Stimulated activated CD4-positive, alpha-beta T cell treated with anti-CD3 and anti-CD28 coated beads, Interleukin-4, amount 100 ng/mL, for 1 hour (primary cell): ENCODE measurements at regions not wholly inside any gene's neighbourhood (a gene's known extent, or its start where the extent isn't known, plus 50 kb on each side); places are given as distances from the start of the nearest gene placed in this dataset.
"Not testable (repeated sequence)": the region's sequence is repeated elsewhere in the genome, so short reads cannot be mapped to it uniquely, and the experiment has no call there.

Experiments used
- DNase-seq: peaks from one replicate; pipeline ENCODE4 v3.0.0-alpha.2; 2020

DNA sequence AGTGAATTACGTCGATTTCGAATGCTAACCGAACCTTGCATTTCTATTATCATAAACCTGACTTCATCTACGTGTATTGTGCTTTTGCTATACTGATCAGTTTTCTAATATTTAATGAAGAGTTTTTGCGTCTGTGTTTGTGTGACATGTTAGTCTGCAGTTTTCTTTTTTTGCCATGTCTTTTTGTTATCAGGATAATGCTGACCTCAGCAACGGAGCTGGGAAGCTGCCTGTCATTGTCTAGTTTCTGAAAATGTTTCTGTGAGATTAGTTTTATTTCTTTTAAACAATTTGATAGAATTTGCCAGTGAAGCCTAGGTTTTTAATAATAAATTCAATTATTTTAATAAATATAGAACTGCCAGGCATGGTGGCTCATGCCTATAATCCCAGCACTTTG, 139.3 kb downstream of the LAT start:
- not testable (repeated sequence) for DNase-seq

DNA sequence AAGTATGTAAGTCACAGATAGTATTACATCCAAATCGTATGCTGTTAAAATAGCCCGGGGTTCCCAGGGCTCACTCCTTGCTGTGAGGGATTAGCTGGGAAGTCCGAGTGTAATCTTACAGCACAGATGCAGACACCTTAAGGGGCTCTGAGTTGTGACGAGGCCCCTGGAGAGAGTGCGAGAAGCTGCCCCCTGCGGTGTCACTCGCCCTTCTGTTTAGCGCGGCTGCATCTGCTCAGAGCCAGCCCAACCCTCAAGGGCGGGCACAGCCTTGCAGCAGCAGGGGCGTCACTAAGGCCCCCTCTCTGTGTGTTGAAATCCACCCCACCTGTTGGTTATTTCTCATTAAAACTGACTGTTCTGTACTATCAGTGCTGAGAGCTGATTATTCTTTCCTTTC, 135.8 kb downstream of the LAT start:
- not testable (repeated sequence) for DNase-seq

DNA sequence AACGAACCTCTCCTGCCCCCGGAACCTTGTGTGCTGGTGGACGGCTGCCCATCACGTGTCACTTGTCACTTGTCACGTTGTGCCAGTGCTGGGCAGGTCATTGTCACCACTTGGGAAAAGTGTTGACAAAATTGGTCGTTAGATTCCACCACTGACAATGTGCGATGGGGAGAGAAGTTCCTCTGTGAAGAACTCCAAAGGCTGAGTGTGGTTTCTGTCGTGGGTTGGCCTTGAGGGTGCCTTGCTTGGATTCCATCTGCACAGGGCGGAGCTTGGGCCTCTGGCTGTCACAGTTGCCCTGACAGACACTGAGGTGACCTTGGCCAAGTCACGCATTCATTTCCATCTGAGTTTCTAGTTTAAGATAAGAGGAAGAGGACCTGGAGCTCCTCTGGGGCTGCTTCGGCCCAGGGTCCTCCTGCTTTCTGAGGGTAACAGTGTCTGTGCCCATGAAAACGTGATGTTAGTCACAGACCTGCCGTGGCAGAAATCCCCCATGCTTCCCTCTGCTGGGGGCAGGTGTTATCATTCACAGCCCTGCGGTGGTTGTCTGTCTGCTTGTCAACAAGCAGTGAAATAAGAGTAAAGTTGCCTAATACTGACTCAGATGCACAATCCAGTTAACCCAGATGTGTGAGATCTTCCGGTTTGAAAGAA, 133.6 kb downstream of the LAT start:
- peak; percentile 12 for DNase-seq

DNA sequence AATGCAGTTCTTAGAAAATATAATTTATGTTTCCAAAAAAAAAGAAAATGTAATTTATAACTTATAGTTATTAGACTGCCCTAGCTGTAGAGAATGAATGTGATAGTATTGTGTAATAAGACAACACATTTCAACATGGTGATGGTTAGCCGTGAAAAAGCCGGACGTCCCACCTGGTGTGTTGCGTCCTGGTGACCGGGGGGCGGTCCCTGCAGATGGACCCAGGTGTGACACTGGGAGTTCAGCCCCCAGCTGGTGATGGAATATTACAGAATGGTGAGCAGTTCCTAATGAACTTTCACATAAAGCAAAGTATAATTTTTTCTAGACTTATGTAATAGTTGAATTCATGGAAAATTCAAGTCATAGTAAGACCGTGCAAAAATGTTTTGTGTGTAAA, 132.8 kb downstream of the LAT start:
- no peak for DNase-seq

DNA sequence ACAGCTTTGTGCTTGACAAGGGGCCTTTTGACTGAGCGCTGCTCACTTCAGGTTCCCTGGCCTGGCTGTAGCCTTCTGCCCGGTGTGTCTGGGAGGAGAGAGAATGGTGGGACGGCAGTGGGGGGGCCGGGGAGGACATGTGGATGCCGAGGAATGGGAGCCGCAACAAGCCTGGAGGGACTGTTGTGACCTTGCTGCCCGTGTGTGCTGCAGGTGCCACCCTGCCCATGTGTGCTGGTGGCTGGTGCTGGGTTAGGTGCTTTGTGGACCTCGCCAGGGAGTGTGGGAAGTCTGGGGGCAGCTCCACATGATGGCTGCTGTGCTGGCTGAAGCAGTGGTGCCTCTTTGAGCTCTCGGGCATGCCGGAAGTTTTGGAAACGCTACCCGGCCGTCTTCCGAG, 132.1 kb downstream of the LAT start:
- no peak for DNase-seq

DNA sequence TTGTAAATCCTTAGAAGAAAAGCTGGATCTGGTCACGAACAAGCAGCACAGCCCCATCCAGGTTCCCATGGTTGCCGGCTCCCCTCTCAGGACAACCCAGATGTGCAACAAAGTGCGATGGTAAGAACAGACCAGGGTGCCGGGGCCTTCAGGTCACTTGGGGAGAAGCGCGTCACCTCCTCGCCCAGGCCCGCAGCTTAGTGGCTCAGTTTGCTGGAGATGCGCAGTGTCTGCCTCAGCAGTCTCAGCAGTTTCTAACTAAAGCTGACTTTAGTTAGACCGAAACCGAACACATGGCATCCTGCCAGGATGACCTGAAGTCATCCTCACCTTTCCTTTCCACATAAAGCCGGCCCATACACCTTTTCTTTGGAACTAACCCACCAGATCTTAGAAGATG, 131.4 kb downstream of the LAT start:
- not testable (repeated sequence) for DNase-seq

DNA sequence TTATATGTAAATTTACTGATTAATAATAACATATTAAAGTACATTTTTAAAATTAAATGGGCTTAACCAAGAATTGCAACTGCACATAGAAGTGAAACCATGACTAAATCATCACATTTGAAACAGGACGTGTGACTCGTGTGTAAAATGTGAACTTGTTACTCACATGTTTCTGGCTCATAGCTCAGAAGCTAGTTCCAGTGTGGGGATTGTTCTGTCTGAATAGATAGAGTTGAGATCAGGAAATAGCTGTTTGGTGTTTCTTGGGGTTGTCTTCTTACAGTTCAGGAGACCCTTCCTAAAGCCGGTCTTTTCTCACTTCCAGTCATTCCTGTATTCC, 130.9 kb downstream of the LAT start:
- not testable (repeated sequence) for DNase-seq

DNA sequence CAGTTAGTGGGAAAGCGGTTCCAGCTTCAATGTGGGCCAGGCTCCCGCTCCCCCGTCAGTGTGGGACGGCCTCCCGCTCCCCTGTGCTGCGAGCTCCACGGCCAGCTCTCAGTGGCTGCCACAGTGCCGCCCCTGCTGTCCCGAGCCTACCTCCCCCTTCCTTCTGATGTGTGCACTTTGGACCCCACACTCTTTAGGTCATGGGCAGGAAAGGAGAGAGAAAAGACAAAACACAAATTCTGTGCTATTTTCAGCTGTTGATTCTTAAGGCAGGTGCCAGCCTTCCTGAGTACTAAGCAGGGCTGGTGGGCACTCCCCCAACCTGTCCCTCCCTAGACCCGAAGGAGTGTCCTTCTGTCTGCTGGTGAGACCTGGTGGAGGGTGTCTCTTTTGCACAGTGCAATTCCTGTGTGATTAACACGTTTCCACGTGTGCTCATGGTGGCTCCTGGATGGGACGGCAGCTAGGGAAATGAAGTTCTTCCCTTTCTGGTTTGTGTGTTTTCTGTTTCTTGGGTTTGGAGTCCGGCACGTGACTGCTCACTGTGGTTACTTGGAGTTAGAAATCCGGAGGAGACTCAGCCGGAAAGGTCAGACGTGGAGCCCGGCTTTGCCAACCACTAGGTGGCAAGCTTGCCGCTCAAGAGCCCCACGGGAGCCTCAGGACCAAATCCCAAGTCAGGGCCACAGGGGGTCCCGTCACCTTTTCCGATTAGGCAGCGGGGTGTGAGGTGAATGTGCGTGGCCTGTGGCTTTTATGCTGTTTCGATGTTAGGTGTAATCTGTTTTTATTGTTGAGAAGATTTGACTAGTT, 130.3 kb downstream of the LAT start:
- peak; percentile 14 for DNase-seq

DNA sequence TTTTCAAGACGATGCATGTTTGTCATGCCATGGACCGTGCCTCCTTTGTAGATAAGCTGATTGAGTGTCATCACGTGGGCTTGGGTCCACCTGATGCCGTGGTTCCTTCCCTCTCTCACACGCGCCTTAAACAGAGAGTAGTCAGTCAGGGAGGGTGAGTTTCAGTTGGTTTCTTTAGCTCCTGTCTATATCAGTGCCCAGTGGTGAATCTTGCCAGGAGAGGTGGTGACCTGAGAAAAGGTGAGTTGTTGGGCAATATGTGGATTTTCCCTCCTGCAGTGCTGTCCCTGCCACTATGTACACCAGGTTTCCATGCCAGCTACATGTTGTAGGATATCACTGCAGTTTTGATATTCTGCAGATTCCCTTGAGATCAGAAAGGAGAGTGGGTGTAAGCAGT, 129.7 kb downstream of the LAT start:
- DNase-seq: no peak

DNA sequence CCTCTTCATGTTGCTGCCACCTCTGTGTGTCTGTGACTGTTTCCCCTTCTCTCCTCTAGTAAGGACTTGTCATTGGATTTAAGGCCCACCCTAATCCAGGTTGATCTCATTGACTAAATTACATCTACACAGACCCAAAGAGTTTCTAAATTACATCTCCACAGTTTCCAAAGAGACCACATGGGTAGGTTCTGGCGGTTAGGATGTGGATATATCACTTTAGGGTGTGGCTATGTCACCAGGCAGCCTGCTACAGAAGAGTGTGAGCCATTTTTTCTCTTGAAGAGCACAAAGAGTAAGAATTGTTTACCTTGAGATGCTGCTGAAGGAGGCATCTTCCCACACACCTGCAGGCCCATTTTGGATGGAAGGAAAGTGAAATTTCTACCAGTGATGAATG, 128.6 kb downstream of the LAT start:
- not testable (repeated sequence) for DNase-seq

DNA sequence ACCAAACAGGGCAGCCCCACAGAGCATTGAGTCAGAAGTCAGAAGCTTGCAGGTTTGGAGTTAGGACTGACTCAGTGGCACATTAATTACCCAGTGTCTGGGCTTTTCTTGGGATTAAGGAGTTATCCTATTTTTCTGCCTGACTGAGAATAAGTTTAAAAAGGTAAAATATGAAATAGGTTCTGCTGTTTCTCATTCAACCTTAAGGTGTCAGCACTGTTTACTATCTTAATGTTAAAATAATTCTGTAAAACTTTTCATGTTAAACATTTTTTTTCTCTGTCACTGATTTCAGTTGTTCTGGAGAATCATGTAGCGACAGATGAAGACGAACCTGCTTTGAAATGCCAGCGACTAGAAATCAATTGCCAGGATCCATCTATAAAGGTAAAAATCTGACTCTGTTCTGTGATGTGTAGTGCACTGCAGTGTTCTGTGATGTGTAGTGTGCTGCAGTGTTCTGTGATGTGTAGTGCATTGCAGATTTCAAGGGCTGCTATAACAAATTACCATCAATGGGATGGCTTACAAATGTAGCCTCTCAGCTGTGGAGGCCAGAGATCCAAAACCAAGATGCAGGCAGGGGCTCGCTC, 128.0 kb downstream of the LAT start:
- no peak for DNase-seq

DNA sequence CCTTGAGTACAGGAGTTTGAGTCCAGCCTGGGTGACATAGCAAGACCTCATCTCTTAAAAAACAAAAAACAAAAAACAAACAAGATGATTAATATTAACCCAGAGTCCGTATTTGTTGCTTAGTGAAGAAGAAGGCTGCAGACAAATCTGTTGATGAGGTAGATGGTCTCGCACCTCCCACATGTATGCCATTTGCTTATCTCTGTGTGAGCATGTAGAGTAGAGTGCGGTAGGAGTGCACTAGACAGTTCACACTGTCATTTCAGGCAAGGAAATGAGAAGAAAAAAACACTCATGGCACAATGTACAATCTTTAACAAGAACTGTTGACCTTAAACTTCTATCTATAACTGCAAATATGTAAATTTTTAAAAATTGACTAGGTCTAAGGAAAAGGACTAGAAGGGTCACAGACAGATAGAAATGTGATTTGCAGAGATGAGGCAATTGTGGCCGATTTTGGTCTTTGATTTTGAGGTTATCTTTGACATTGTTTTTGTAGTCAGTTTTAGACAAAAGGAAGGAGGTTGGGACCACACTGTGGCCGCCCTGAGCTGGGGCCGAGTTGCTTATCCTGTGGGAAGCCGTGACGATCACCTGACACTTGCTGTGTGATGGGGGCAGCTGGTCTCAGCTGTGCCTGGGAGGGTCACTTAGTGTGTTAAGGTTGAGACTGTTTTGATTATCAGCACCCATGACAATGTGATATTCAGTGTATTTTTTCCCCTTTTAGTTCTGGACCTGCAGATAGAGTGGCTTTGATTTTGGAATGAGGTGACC, 127.2 kb downstream of the LAT start:
- not testable (repeated sequence) for DNase-seq

DNA sequence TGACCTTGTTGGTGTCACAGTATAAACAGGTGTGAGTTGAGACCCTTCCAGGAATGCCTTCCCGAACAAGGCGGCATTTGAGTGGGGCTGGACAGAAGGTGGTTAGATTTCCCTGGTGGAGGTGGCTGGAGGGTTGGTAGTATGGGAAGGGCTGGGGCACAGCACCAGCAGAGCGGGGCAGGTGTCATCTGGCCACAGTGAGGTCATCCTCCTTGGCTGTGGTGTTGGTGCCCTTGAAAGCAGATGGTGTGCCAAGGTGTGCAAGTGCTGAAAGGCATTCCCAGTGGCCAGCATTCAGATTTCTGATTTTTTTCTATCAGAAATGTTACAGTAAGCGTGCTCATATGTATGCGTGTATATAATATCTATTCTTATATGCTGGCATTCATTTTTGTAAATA, 126.6 kb downstream of the LAT start:
- no peak for DNase-seq

DNA sequence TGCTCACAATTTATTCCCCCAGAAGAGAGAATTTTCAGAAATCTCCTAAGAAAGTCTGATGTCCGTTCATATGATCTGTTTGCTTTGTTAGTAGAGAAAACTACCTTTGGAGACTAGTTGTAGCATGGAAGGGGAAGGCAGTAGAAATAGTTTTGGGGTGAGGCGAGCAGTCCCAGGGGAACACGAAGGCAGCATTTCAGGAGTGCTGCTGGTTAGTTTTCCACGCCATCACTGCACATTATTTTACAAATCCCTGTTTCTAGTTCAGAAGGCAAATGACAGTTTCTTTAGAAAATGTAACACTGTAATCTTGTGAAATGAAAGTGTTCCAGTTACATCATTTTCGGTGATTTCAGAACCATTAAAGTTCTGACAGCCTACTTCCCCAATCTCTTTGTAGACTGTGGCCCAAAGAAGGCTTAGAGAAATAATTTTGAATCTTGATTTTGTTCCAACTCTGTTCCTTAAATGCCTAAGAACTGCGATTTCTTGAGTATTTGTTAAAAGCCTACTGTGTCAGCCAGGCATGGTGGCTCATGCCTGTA, 123.8 kb downstream of the LAT start:
- DNase-seq: not testable (repeated sequence)

DNA sequence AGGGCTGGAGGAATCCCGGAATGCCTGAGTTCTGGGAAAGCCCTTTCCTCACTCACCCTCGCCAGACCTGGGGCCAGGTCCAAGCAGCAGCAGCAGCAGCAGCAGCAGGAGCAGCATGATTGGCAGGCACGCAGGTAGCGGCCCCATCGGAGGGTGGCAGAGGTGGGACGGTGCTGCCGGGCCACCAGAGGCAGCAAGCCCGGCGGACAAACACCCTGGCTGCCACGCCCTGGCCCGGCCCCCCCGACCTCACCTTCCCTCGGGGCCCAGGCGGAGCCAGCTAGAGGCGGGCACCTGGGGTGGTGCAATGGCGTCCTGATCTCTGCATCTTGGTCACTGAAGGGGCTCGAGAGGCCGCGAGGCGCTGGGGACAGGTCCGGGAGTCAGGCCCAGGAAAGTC, 122.4 kb downstream of the LAT start:
- no peak for DNase-seq

DNA sequence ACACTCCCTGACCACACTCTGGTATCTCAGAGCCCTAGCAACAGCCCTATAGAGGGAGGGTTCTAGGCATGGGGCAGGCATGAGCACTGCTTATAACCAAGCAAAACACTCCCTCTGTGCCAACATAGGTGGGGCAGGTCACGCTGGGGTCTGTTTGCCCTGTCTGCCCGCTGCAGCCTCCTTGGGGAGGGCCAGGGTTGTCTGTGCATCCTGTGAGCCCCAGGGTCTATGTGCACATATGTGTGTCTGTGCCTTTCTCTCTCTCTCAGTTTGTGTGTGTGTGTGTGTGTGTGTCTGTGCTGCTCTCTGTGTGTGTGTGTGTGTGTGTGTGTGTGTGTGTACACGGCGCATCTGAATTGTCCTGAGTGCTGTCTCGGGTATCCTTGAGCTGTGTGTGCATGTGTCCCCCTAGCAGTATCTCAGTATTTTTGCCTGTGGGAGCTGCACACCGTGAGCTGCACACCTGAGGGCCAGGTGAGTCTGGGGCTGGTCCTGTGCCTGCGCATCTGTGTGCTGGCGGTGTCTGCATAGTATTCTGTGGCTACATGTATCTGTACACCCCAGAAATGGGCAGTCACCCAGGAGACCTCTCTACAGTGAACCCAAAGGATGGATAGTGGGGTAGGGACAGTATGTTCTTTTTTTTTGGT, 121.5 kb downstream of the LAT start:
- not testable (repeated sequence) for DNase-seq

DNA sequence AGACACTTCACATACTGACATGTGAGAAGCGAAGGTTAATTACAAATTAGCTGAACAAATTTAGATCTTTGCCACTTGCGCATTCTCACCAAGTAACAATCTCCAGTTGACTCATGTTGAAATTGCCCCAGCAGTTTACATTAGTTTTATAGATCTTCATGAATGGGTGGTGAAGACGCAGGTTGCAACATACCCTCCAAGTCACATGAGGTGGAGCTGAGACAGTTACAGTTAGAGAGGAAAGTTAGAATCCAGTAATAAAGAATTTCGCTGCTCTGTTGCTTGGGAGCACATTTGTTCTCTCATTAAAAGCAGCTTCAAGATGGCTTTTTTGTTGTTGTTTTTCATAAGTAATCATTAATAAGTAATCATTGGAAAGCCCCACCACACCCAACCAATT, 119.7 kb downstream of the LAT start:
- DNase-seq: not testable (repeated sequence)

DNA sequence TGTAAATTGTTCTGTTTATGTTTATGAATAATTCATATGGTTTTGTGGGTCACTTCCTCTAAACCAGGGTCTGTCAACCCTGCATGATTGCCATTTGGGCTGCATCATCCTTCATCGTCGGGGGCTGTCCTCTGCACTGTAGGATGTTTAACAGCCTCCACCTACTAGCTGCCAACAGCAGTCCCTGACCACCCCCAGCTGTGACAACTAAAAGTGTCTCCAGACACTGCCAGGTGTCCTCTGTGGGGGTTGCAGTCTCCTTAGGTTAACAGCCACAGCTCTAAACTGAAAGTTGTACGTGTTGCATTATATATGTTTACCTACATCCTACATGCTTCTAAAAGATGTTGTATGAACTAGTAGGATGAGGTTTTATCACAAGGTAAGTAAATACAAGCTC, 113.1 kb downstream of the LAT start:
- not testable (repeated sequence) for DNase-seq

DNA sequence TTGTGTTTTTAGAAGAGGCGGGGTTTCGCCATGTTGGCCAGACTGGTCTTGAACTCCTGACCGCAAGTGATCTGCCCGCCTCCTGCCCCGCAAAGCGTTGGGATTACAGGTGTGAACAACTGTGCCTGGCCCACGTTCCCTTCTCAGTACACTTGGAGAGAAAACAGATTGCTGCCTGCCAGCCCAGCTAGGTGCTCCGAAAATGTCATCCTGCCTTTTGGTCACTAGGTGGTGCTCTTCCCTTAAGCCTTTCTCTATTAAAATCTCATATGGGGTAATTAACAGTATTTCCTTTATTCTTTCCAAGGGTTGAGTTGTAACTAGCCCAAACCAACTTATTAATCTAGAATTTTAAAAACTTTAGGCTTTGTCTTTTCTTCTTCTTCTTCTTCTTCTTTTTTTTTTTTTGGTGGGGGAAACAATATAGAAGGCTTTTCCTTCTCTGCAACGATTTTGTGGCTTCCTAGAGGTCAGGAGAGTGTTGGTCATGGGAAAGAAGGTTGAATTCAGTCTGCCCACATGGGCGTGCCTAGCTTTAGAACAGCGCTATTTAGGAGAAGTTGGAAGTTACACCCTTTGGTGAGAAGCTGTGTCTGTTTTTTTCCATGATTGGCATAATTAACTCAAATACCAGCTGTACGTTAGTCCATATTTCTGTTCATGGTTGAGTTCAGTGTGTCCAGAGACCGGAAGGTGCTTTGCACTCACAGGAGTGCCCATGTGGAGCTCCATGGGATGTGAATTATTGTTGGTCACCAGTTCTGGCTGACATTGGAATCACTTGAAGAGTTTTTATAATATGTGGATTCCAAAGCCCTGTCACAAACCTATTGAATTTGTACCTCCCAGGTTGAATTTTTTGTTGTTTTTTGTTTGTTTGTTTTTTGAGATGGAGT, 110.1 kb downstream of the LAT start:
- DNase-seq: not testable (repeated sequence)

DNA sequence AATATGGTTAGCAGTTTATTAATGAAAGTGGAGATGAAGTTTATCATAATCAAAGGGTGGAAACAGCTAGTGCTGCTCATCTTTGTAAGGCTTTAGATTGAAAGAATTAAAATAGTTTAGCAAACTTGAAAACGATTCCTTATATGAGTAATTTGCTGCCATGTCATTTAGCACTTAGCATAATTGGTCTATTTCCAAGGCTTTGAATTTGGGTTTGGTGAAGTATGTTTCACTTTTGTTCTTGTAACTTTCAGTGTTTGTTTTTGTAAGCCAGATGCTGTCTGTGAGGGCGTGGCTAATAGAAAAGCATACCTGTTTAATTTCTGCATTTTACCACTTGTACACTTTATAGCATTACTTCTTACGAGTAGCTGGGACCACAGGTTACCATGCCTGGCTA, 109.5 kb downstream of the LAT start:
- not testable (repeated sequence) for DNase-seq

DNA sequence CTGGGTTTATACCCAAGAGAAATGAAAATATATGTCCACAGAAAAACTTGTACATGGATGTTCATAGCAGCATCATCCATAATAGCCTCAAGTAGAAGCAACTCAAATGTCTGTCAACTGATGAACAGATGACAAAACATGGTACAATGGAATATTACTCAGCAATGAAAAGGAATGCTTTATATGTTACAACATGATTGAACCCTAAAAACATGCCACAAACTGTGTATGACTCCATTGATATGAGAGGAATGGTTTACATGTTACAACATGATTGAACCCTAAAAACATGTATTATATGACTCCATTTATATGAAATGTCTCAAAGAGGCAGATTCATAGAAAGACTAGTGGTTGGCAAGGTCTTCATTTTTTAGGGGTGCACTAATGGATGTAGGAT, 104.8 kb downstream of the LAT start:
- DNase-seq: not testable (repeated sequence)
